ENCODE measurements at regions not wholly inside any gene's neighbourhood (a gene's known extent, or its start where the extent isn't known, plus 50 kb on each side); places are given as distances from the start of the nearest gene placed in this dataset.

DNA sequence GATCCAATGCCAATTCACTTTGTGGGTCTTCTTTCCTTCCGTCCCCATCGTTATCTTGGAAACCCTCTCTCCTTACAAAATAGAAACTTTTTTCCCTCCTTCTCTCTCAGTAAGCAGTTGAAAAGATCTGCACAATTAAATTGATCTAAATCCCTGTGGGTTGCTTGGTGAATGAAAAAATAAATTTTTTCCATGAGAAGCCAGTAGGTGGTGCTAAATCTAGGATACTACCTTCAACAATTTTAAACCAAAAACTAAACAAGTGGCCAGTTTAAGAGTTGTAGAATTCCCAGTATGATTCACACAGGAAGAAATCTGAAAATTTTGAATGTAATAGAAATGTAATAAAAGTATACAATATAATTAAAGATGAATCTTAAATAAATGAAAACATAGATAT, 990.3 kb upstream of the ZNF722 start:
- no peak overlapping the region for H3K27ac ChIP-seq
- TF ChIP-seq, protein P1, sequence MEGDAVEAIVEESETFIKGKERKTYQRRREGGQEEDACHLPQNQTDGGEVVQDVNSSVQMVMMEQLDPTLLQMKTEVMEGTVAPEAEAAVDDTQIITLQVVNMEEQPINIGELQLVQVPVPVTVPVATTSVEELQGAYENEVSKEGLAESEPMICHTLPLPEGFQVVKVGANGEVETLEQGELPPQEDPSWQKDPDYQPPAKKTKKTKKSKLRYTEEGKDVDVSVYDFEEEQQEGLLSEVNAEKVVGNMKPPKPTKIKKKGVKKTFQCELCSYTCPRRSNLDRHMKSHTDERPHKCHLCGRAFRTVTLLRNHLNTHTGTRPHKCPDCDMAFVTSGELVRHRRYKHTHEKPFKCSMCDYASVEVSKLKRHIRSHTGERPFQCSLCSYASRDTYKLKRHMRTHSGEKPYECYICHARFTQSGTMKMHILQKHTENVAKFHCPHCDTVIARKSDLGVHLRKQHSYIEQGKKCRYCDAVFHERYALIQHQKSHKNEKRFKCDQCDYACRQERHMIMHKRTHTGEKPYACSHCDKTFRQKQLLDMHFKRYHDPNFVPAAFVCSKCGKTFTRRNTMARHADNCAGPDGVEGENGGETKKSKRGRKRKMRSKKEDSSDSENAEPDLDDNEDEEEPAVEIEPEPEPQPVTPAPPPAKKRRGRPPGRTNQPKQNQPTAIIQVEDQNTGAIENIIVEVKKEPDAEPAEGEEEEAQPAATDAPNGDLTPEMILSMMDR (IDR thresholded peaks at IDR 0.05), result peak; percentile 74
- no peak for TF ChIP-seq ZFX (IDR thresholded peaks at IDR 0.05; ENCODE audit: borderline replicate concordance)

DNA sequence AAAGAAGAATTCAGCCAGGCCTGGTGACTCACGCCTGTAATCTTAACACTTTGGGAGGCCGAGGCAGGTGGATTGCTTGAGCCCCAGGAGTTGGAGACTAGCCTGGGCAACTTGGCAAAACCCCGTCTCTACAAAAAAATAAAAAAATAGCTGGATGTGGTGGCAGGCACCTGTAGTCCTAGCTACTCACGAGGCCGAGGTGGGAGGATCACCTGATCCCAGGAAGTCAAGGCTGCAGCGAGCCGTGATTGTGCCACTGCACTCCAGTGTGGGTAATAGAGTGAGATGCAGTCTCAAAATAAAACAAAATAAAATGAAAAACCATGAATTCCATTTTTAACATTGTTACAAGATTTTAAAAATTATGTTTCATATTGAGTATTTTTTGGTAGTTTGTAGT, 988.9 kb upstream of the ZNF722 start:
- TF ChIP-seq, protein P1 (IDR thresholded peaks at IDR 0.05), result no peak
- TF ChIP-seq ZFX (IDR thresholded peaks at IDR 0.05; ENCODE audit: borderline replicate concordance), result no peak
- no peak overlapping the region for H3K27ac ChIP-seq

DNA sequence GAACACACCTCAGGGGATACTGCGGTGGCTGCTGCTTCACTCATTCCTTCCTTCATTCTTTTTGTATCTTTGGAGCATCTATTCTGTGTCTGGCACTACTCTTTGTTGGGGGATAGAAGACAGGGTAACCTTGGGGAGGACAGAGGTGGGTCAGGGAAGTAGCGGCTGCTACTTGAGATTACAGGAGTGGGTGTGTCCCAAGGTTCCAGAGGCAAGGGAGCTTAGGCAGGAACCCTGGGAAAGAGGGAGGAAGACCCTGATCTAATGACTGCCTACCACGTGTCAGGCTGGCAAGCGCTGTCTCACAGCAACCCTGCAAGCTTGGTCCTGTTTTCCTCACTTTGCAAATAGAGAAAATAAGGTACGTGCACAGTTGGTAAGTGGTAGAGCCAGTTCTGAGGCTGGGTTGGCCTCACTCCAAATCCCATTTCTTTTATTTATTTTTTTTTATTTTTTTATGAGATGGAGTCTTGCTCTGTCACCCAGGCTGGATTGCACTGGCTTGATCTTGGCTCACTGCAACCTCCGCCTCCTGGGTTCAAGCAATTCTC, 985.9 kb upstream of the ZNF722 start:
- no peak overlapping the region for H3K27ac ChIP-seq
- no peak for TF ChIP-seq ZFX (IDR thresholded peaks at IDR 0.05; ENCODE audit: borderline replicate concordance)
- TF ChIP-seq, protein P1 (IDR thresholded peaks at IDR 0.05), result no peak

DNA sequence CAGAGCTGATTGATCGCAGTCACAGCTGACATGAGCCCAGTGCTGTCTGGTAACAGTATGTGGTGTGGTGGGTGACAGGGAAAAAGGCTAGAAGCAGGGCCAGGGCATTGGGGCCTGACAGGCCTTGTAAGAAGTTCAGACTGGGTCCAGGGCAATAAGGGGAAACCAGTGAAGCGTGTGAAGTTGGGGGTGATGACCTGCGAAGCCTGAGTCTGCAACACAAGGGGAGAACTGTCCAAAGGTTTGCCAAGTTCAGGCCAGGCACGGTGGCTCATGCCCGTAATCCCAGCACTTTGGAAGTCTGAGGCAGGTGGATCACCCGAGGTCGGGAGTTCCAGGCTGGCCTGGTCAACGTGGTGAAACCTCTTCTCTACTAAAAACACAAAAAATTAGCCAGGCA, 983.9 kb upstream of the ZNF722 start:
- H3K27ac ChIP-seq, result no peak overlapping the region
- TF ChIP-seq, protein P1 (IDR thresholded peaks at IDR 0.05), result no peak
- no peak for TF ChIP-seq ZFX (IDR thresholded peaks at IDR 0.05; ENCODE audit: borderline replicate concordance)

DNA sequence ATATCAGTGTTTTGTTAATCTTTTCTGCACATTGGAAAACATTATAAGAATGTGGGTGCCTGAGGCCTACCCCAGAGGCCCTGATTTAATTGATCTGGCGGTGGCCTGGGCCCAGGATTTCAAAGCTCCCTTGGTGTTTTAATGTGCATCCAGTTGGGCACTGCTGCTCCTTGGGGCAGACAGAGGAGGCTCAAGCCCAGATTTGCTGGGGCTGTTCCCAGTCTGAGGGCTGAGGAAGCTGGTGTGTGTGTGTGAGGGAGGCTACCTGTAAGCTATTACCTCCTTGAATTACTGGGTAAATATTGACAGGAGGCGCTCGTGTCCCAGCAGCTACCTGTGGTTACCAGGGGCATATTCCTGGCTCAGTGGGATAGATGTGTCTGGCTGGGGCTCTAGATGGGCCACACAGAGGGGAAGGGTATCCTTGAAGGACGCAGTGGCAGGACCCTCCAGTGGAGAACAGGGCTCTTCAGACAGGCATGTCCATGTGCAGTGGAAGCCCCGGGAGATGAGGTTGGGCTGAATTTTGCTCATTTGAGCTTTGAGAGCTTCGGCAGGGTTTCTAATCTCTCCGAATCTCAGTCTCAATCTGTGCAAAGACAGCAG, 975.4 kb upstream of the ZNF722 start:
- TF ChIP-seq ZFX (IDR thresholded peaks at IDR 0.05; ENCODE audit: borderline replicate concordance), result no peak
- TF ChIP-seq, protein P1 (IDR thresholded peaks at IDR 0.05), result no peak
- no peak overlapping the region for H3K27ac ChIP-seq

DNA sequence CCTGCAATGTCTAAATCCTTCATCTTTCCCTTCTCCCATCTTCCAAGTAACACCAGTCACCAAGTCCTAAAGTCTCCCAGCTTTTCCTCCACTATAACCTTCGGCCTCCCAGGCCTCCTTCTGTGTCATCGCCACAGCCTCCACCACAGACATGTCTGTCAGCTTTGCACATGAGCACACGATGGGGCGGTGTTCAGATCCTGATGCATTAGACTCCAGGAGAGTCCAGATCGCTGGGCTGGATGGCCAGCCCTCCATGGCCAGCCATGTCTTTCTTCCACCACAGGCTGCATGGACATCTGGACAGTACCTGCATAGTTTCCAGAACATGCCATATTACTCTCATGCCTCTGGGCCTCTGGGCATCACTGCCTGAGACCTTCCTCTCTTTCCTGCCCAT, 974.2 kb upstream of the ZNF722 start:
- TF ChIP-seq, protein P1 (IDR thresholded peaks at IDR 0.05), result no peak
- no peak for TF ChIP-seq ZFX (IDR thresholded peaks at IDR 0.05; ENCODE audit: borderline replicate concordance)
- no peak overlapping the region for H3K27ac ChIP-seq

DNA sequence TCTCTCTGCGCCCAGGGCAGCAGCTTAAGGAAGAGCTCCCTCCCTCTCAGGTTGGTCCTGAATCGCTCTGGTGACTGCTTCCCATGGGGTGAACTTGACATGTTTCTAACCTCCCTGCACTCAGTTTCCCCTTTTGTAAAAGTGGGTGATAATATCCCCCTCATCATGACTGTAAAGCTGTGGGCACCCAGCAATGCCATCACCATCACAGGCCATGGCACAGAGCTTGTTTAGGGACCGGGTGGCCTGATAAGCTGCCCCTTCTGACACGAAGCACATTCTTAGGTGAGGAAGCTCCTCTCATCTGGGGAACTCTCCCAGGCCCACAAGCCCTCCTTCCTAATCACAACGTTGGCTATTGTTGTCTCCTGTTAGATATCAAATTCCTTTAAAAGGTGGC, 972.8 kb upstream of the ZNF722 start:
- no peak for TF ChIP-seq ZFX (IDR thresholded peaks at IDR 0.05; ENCODE audit: borderline replicate concordance)
- TF ChIP-seq, protein P1 (IDR thresholded peaks at IDR 0.05), result no peak
- no peak overlapping the region for H3K27ac ChIP-seq

Measured in 22Rv1 (cell line).